Left ventricle myocardium inferior (tissue), 1 donor: ENCODE measurements at regions not wholly inside any gene's neighbourhood (a gene's known extent, or its start where the extent isn't known, plus 50 kb on each side); places are given as distances from the start of the nearest gene placed in this dataset.

Experiments used
- DNase-seq: peaks from one replicate; pipeline ENCODE4 v3.0.0-alpha.2; 2020
- H3K27ac ChIP-seq: fragments of 200-600 bp; replicated peaks from 2 replicates; pipeline ENCODE4 v1.8.0; 2021
- H3K27me3 ChIP-seq: fragments of 200-600 bp; 2 replicates; pipeline ENCODE4 v1.8.0; 2021; ENCODE audit warnings: low read depth
- H3K36me3 ChIP-seq: fragments of 200-600 bp; 2 replicates; pipeline ENCODE4 v1.8.0; 2021
- H3K4me1 ChIP-seq: fragments of 200-600 bp; 2 replicates; pipeline ENCODE4 v1.8.0; 2021
- H3K4me3 ChIP-seq: fragments of 200-600 bp; 2 replicates; pipeline ENCODE4 v1.8.0; 2021; ENCODE audit warnings: mild to moderate bottlenecking, moderate library complexity
- H3K9me3 ChIP-seq: fragments of 200-600 bp; replicated peaks from 2 replicates; pipeline ENCODE4 v1.8.0; 2021
- intact Hi-C: fragments of 100-400 bp; cut with micrococcal nuclease; formaldehyde crosslinking; loops from one replicate; pipeline ENCODE4 v1.11.0; 2022
- TF ChIP-seq, protein P1 (sequence below): fragments of 200-600 bp; IDR thresholded peaks from 2 replicates; pipeline ENCODE4 v1.8.0; 2021; ENCODE audit warnings: antibody characterized with exemption, mild to moderate bottlenecking, borderline replicate concordance
- donor health status: DM: no; HTN: yes; CAD: no; lungs with severe emphysema.

- no peaks in the 10 kb centered on the region for H3K27me3 ChIP-seq
- intact Hi-C loops: no loop called here
- TF ChIP-seq, protein P1, sequence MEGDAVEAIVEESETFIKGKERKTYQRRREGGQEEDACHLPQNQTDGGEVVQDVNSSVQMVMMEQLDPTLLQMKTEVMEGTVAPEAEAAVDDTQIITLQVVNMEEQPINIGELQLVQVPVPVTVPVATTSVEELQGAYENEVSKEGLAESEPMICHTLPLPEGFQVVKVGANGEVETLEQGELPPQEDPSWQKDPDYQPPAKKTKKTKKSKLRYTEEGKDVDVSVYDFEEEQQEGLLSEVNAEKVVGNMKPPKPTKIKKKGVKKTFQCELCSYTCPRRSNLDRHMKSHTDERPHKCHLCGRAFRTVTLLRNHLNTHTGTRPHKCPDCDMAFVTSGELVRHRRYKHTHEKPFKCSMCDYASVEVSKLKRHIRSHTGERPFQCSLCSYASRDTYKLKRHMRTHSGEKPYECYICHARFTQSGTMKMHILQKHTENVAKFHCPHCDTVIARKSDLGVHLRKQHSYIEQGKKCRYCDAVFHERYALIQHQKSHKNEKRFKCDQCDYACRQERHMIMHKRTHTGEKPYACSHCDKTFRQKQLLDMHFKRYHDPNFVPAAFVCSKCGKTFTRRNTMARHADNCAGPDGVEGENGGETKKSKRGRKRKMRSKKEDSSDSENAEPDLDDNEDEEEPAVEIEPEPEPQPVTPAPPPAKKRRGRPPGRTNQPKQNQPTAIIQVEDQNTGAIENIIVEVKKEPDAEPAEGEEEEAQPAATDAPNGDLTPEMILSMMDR: no peak
- no peak for DNase-seq
- H3K36me3 ChIP-seq: peaks cover 5% of the 10 kb centered on the region
- peaks cover 8% of the 10 kb centered on the region for H3K4me1 ChIP-seq
- H3K27ac ChIP-seq: no peak overlapping the region
- no peak overlapping the region for H3K4me3 ChIP-seq
- peaks cover 5% of the 10 kb centered on the region for H3K9me3 ChIP-seq
Measured at GRCh38 chr4:112979881-112980421, 69.5 kb upstream of the ANK2 start.

DNA sequence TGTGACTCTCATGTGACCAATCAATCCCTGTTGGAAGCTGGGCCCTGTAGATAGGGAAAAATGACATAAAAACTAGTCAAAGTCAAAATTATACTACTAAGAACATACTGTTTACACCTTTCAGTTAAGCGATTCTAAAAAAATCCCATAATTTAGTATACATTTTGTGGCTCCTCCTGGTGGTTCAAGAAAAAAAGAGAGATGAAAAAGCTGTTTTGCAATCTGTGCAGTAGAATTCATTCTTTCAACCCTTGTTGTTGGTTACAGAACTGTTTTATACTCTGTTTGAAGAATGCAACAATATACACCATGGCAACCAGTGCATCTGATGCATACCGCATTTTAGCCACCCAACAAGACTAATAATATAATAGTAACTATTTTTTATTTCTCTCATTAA lies 66.8 kb upstream of the ANK2 start:
- Histone ChIP-seq H3K9me3 (peaks cover 5% of the 10 kb centered on the region), H3K36me3 (peaks cover 5% of the 10 kb centered on the region), H3K4me3 (no peak overlapping the region), H3K4me1 (peaks cover 16% of the 10 kb centered on the region), H3K27me3 (no peaks in the 10 kb centered on the region), H3K27ac (no peak overlapping the region)
- intact Hi-C loops: no loop called here
- TF ChIP-seq, protein P1: no peak
- no peak for DNase-seq

DNA sequence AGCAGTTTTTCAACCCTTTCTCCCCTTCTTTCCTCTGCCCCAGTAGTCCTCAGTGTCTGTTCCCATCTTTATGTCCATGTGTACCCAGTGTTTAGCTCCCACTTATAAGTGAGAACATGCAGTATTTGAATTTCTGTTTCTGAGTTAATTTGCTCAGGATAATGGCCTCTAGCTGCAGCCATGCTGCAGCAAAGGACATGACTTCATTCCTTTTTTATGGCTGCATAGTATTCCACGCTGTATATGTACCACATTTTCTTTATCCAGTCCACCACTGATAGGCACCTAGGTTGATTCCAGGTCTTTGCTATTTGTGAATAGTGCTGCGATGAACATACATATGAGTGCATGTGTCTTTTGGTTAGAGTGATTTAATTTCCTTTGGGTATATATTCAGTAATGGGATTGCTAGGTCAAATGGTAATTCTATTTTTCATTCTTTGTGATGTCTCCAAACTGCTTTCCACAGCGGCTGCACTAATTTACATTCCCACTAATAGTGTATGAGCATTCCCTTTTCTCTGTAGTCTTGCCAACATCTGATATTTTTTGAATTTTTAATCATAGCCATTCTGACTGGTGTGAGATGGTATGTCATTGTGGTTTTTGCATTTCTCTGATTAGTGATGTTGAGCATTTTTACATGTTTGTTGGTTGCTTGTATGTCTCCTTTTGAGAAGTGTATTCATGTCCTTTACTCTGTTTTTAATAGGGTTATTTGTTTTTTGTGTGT lies 54.6 kb upstream of the ANK2 start:
- no peaks in the 10 kb centered on the region for H3K36me3 ChIP-seq
- H3K27ac ChIP-seq: no peak overlapping the region
- no peak overlapping the region for H3K4me3 ChIP-seq
- intact Hi-C loops: no loop called here
- H3K9me3 ChIP-seq: peaks cover 5% of the 10 kb centered on the region
- H3K4me1 ChIP-seq: no peaks in the 10 kb centered on the region
- DNase-seq: no peak
- TF ChIP-seq, protein P1: no peak
- H3K27me3 ChIP-seq: no peaks in the 10 kb centered on the region
